PC-9 (cell line): ENCODE measurements at regions not wholly inside any gene's neighbourhood (a gene's known extent, or its start where the extent isn't known, plus 50 kb on each side); places are given as distances from the start of the nearest gene placed in this dataset.

ENCODE experiments used
- BruUV-seq: library from RNA; stranded (reverse); fragments of 400-500 nt; replicated peaks from 2 replicates; lab custom pipeline; 2021; lab: Mats Ljungman, UMichigan
- CTCF ChIA-PET: fragments of 300-600 bp; sonication (Branson Sonifier 250); formaldehyde crosslinking; loops from one replicate; lab custom pipeline; 2022; ENCODE audit warnings: antibody characterized with exemption; lab: Charles Lee
- POLR2A ChIA-PET: fragments of 300-600 bp; sonication (Branson Sonifier 250); formaldehyde crosslinking; loops from one replicate; lab custom pipeline; 2022; ENCODE audit warnings: antibody characterized with exemption; ENCODE audit not compliant: unreplicated experiment; lab: Charles Lee
- DNase-seq, 2 experiments: peaks; one replicate each; pipeline versions ENCODE4 v3.0.0 to v3.0.0-alpha.2; 2015 to 2022; ENCODE audit warnings: mixed read lengths in 1 of 2
- H2AFZ ChIP-seq: fragments of 200-600 bp; sonication (generic); 2 replicates; pipeline ENCODE4 v1.8.1; 2017; ENCODE audit warnings: antibody characterized with exemption
- H3F3A ChIP-seq: fragments of 200-600 bp; sonication (generic); 2 replicates; pipeline ENCODE4 v1.8.1; 2017; ENCODE audit warnings: antibody characterized with exemption, mild to moderate bottlenecking, low read depth; ENCODE audit not compliant: insufficient read depth
- H3K27ac ChIP-seq: fragments of 200-600 bp; sonication (generic); 2 replicates; pipeline ENCODE4 v1.6.1; 2016; ENCODE audit warnings: mixed run types
- H3K27me3 ChIP-seq: fragments of 200-600 bp; sonication (generic); 2 replicates; pipeline ENCODE4 v1.6.1; 2016; ENCODE audit warnings: low read depth, mixed run types; ENCODE audit not compliant: insufficient read depth
- H3K36me3 ChIP-seq: fragments of 200-600 bp; sonication (generic); 2 replicates; pipeline ENCODE4 v1.6.1; 2016; ENCODE audit warnings: low read depth, mixed run types
- H3K4me1 ChIP-seq: fragments of 200-600 bp; sonication (generic); replicated peaks from 2 replicates; pipeline ENCODE4 v1.6.1; 2016; ENCODE audit warnings: mixed run types; ENCODE audit not compliant: insufficient read depth
- H3K4me2 ChIP-seq: fragments of 200-600 bp; sonication (generic); 2 replicates; pipeline ENCODE4 v1.6.1; 2017; ENCODE audit warnings: mixed run types
- H3K4me3 ChIP-seq: fragments of 200-600 bp; sonication (generic); 2 replicates; pipeline ENCODE4 v1.6.1; 2016; ENCODE audit warnings: mixed run types
- H3K79me2 ChIP-seq: fragments of 200-600 bp; sonication (generic); 2 replicates; pipeline ENCODE4 v1.6.1; 2017; ENCODE audit warnings: low read depth, mixed run types
- H3K9me2 ChIP-seq: fragments of 200-600 bp; sonication (generic); 2 replicates; pipeline ENCODE4 v1.8.1; 2017; ENCODE audit warnings: mild to moderate bottlenecking; ENCODE audit not compliant: insufficient read depth
- H3K9me3 ChIP-seq: fragments of 200-600 bp; sonication (generic); 2 replicates; pipeline ENCODE4 v1.8.1; 2016; ENCODE audit warnings: low read depth; ENCODE audit not compliant: insufficient read depth
- H4K20me1 ChIP-seq: fragments of 200-600 bp; sonication (generic); 2 replicates; pipeline ENCODE4 v1.8.1; 2017; ENCODE audit not compliant: insufficient read depth
- CTCF ChIP-seq: fragments of 200-600 bp; sonication (generic); conservative IDR thresholded peaks from 2 replicates; pipeline ENCODE4 v1.6.1; 2017; ENCODE audit warnings: mixed run types, antibody characterized with exemption, mild to moderate bottlenecking, moderate library complexity
- EZH2 ChIP-seq: fragments of 200-600 bp; sonication (generic); IDR thresholded peaks from 2 replicates; pipeline ENCODE4 v1.8.0; 2017; ENCODE audit warnings: antibody characterized with exemption, low read depth
- intact Hi-C: fragments of 100-400 bp; cut with micrococcal nuclease; formaldehyde crosslinking; loops from one replicate; pipeline ENCODE4 v1.10.0; 2022; ENCODE audit not compliant: unreplicated experiment

GRCh38 chr1:162952956-162953355 is 92.0 kb upstream of the CCDC190 start:
- no peaks in the 10 kb centered on the region for H4K20me1 ChIP-seq
- TF ChIP-seq EZH2 (no peak), CTCF (no peak)
- no peaks in the 10 kb centered on the region for H3K36me3 ChIP-seq
- ChIA-PET POLR2A (no interaction called here), CTCF (no interaction called here)
- no peaks in the 10 kb centered on the region for H3K27me3 ChIP-seq
- no peak overlapping the region for H2AFZ ChIP-seq
- H3K79me2 ChIP-seq: no peaks in the 10 kb centered on the region
- no peak overlapping the region for H3K4me3 ChIP-seq
- no peaks in the 10 kb centered on the region for H3K4me1 ChIP-seq
- no peak overlapping the region for H3K27ac ChIP-seq
- H3K4me2 ChIP-seq: no peak overlapping the region
- peaks cover 7% of the 10 kb centered on the region; the same call in 1 of the 2 replicates for H3F3A ChIP-seq
- no peak for DNase-seq
- BruUV-seq: no TSS peak
- no peaks in the 10 kb centered on the region for H3K9me3 ChIP-seq
- intact Hi-C loops: no loop called here
- H3K9me2 ChIP-seq: no peaks in the 10 kb centered on the region

- Histone ChIP-seq H3K4me3 (no peak overlapping the region), H4K20me1 (no peaks in the 10 kb centered on the region), H3K4me2 (no peak overlapping the region), H2AFZ (peak overlapping the region; percentile 43; the same call in 1 of the 2 replicates), H3K9me3 (no peaks in the 10 kb centered on the region), H3K79me2 (no peaks in the 10 kb centered on the region), H3K4me1 (no peaks in the 10 kb centered on the region), H3F3A (peaks cover 7% of the 10 kb centered on the region; the same call in 1 of the 2 replicates), H3K9me2 (no peaks in the 10 kb centered on the region), H3K27ac (no peak overlapping the region), H3K27me3 (no peaks in the 10 kb centered on the region), H3K36me3 (no peaks in the 10 kb centered on the region)
- TF ChIP-seq CTCF (no peak), EZH2 (no peak)
- POLR2A ChIA-PET: no interaction called here
- CTCF ChIA-PET: no interaction called here
- DNase-seq: no peak
- intact Hi-C loops: no loop called here
- BruUV-seq: no TSS peak
Observed at GRCh38 chr1:162951553-162952315, 90.8 kb upstream of the CCDC190 start.

DNA sequence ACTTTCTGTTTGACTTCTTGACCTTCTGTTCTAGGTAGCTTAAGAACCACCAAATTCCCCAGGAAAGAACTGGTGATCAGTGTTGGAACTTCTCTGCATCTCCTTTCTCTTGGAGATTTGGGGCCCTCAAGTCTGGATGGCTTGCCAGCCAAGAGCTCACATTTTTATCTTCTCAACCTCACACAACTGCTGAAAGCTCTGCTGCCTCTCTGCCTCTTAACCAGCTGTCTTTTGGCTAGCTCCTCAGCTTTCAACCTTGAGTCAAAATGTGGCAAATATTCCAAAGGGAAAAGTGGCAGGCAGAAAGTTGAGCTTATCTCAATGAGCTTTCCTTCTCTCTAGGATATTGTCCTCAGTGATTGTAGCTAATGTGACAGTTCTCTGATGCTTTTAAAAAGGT is 89.2 kb upstream of the CCDC190 start:
- no peak overlapping the region for H2AFZ ChIP-seq
- no peak overlapping the region for H3K4me2 ChIP-seq
- POLR2A ChIA-PET: no interaction called here
- no peak overlapping the region for H3K27ac ChIP-seq
- intact Hi-C loops: no loop called here
- H3K36me3 ChIP-seq: no peaks in the 10 kb centered on the region
- TF ChIP-seq EZH2: no peak
- TF ChIP-seq CTCF: no peak
- H3K9me3 ChIP-seq: no peaks in the 10 kb centered on the region
- no peaks in the 10 kb centered on the region for H3K9me2 ChIP-seq
- H3K4me1 ChIP-seq: no peaks in the 10 kb centered on the region
- CTCF ChIA-PET: no interaction called here
- no peak overlapping the region for H3K4me3 ChIP-seq
- BruUV-seq: no TSS peak
- peaks cover 7% of the 10 kb centered on the region; the same call in 1 of the 2 replicates for H3F3A ChIP-seq
- H3K79me2 ChIP-seq: no peaks in the 10 kb centered on the region
- H3K27me3 ChIP-seq: no peaks in the 10 kb centered on the region
- H4K20me1 ChIP-seq: no peaks in the 10 kb centered on the region
- DNase-seq: no peak
